CD4-positive, alpha-beta T cell treated with Interleukin-17A for 1 hour (primary cell): ENCODE measurements at regions not wholly inside any gene's neighbourhood (a gene's known extent, or its start where the extent isn't known, plus 50 kb on each side); places are given as distances from the start of the nearest gene placed in this dataset.
"Not testable (repeated sequence)": the region's sequence is repeated elsewhere in the genome, so short reads cannot be mapped to it uniquely, and the experiment has no call there.

Experiments used
- DNase-seq: peaks from one replicate; pipeline ENCODE4 v3.0.0-alpha.2; 2020

- no peak for DNase-seq
These were observed 201.6 kb downstream of the IPMK start for GRCh38 chr10:58066126-58066525.

DNA sequence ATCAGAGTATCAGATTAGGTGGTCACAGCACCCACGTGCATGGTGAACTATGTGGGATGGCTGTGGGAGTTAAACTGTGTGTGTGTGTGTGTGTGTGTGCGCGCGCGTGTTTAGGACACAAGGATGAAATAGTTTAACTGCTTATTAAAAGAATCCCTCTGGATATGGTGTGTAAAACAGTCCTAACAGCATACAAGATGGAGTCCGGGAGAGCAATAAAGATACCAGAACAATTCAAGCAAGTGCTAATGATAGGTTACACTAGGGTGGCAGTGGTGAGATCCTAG lies 202.2 kb downstream of the IPMK start:
- no peak for DNase-seq

- DNase-seq, result no peak
These were observed 202.8 kb downstream of the IPMK start for GRCh38 chr10:58064714-58065528.

DNA sequence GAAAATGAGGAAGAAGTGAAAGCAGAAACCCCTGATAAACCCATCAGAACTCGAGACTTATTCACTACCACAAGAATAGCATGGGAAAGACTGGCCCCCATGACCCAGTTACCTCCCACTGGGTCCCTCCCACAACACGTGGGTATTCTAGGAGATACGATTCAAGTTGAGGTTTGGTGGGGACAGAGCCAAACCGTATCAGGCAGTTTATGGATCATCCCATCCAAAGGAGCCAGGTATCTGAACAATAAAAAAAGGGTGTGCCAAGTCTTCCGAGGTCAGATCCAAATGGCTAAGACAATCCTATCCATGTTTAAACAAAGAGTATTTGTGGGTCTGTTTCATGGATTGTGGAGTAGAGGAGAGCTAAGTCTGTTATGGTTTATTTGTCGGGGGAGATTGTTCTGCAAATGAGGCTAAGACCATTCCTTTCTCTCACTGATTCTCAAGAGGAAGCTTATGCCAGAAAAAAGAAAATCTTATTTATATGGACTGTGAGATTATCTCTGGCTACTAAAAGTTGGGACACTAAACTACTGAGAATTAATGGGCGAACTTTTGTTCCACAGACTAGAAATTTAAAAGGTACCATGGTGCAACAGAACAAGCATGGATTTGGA lies 203.7 kb downstream of the IPMK start:
- DNase-seq, result no peak

- DNase-seq, result not testable (repeated sequence)
These were observed 209.0 kb downstream of the IPMK start for GRCh38 chr10:58058683-58059082.

- DNase-seq, result no peak
These were observed 212.8 kb downstream of the IPMK start for GRCh38 chr10:58054881-58055280.

DNA sequence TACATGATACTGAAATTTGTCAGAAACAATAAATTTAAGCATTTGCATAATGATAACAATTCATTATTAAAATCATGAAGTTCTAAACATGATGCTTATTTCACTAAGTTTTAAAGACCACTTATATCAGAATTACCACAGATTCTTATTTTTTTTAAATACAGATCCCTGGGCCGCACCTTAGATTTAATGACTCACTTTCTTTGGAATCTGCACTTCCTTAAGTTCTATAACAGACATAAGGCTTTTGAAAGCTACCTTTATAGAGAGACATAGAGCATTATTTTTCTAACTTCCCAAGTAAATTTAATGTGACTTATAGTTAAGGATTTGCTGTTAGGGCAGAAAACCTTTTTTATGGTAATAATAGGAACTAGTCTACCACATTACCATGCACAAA lies 214.9 kb downstream of the IPMK start:
- DNase-seq, result no peak

- no peak for DNase-seq
These were observed 217.1 kb downstream of the IPMK start for GRCh38 chr10:58050575-58050974.

- no peak for DNase-seq
These were observed 218.8 kb downstream of the IPMK start for GRCh38 chr10:58048936-58049335.

- DNase-seq, result no peak
These were observed 223.6 kb downstream of the IPMK start for GRCh38 chr10:58044072-58044471.

DNA sequence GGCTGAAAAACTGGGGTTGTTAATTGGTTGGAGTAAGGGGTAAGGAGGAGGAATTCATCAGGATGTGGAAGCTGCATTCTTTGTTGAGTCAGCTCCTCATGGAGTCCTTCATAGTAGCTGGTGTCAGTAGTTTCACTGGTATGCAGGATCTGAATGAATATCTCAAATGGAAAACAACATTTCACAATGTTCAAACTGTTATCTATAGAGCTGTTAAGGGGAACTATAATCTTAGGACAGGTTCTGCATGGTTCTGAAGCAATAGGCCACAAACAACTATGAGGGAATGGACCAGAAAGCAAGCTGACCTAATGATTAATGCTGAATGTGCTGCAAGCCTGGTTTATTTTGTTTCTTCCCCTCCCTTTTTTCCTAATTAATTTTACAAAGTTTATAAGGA lies 225.8 kb downstream of the IPMK start:
- DNase-seq, result no peak

- DNase-seq, result no peak
These were observed 237.5 kb downstream of the IPMK start for GRCh38 chr10:58030208-58030607.

DNA sequence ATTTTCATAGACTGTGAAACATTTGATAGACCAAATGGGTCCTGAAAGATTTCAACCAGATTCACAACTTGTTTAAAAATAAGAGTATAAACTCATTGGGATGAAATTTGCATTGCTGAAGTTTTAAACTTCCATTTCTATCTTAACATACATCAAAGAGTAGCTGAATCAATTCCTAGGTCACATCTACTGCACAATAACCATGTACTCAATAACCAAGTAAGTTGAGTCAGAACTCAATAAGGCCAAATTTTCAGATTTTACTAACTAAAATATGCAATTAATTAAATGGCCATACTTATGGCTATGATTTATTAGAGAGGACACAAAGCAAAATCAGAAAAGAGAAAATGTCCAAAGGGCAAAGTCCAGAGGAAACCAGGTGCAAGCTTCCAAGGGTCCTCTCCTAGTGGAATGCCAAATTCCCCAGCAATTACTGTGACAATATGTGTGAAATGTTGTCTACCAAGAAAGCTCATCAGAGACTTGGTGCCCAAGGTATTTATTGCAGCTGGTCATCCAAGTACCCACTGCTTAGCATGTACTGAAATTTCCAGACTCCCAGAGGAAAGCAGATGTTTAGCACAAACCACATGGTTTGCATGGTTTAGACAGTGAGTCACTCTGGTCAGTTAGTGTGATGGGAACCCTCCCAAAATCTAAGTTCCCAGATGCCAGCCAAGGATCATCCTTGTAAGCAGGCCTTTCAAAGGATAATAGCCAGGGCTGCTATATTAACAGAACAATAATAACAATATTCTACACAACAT lies 238.9 kb downstream of the IPMK start:
- DNase-seq, result no peak

- no peak for DNase-seq
These were observed 240.3 kb downstream of the IPMK start for GRCh38 chr10:58027426-58027825.

GRCh38 chr10:58026036-58026435 lies 241.7 kb downstream of the IPMK start:
- DNase-seq, result no peak

DNA sequence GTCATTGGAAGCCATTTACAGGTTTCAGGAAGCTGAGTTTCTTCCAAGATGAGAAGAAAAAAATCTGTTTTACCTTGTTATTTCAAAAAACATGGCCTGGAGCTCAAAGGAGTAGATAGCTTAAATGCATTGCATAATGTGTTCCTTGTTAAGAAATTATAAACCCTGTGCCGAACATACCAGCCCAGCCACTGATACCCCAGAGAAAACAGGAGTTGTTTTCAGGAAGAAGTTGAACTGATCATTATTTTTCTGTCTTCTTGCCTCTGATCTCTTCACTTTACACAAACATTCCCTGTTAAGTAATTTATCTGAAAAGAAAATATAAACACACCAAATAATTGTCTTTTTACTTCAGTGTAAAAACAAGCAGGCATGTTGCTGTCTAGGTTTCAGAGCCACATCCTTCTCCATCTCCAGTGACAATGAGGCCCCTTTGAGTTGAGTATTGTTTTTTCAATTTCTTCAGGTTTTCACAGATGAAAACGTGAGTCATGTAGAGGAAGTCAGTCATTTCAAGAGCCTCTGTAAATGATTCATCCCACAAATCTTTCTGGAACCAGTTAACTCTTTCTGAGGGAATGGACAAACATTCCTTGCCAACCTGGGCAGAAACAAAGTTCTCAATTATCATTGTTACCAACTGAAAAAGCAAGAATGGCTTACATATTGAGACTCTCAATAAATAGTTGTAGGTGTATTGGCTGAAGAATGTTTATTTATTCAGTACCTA lies 244.2 kb downstream of the IPMK start:
- no peak for DNase-seq

DNA sequence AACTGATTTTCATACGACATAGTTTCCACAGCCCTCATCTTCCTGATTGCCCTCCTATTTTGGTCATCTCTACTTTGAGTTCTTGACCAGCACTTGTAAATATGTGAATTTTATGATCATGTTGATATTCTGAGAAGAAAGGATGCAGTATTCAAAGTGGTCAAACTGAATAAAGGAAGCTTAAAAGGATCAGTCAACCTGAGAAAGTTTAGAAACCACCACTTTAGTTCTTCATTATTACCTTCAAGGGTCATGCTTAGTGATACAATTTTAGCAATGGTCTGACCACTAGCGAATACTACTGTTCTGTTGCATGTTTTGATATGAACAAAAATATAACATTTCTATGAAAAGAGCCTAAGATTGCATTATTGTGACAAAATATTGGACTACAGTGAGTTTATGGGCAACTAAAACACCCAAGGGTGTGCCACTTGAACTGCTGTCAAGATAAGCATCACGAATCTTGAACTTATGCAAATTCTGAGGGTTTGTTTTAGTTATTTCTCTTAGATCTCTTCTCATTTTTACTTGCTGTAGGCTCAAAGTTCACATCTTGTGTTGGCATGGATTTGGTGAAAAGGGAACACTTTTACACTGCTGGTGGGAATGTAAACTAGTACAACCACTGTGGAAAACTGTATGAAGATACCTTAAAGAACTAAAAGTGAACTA lies 247.7 kb downstream of the IPMK start:
- no peak for DNase-seq

DNA sequence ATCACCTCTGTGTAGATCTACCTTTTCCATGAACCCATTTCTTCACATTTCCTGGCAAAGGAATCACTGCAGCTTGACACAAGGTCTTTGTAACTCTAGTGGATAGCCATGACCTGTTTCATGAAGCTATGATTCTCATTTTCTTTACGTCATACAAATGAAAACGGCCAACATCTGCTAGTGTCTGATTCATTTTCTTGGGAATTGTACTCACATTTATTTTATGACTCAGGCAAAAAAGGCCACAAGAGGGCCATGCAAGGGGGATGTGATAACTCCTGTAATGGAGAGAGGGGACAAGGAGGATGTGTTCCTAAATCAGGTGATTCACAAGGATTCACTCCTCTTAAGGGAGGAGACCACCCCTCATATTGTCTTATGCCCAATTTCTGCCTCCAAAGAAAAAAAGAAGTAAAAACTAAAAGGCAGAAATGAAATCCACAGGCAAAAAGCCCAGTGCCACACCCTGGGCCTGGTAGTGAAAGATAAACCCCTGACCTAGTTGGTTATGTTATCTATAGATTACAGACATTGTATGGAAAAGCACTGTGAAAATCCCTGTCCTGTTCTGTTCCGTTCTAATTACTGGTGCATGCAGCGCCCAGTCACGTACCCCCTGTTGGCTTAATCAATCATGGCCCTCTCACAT lies 249.9 kb downstream of the IPMK start:
- DNase-seq, result no peak

DNA sequence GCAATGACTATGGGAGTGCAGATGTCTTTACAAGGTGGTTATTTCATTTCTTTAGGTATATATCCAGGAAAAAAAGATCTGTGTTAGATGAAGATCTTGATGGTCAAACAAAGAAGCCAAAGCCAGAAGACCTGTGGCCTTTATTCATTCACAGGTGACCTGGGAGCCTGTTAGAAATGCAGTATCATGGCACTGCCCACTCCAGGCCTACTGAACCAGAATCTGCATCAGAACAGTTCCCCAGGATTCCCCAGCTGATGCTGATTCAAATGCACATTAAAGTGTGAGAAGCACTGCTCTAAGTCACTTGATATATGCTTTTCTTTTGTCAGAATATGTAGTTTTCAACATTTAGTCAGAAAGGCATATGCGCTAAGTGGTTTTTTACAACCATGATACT lies 251.1 kb downstream of the IPMK start:
- DNase-seq, result no peak

DNA sequence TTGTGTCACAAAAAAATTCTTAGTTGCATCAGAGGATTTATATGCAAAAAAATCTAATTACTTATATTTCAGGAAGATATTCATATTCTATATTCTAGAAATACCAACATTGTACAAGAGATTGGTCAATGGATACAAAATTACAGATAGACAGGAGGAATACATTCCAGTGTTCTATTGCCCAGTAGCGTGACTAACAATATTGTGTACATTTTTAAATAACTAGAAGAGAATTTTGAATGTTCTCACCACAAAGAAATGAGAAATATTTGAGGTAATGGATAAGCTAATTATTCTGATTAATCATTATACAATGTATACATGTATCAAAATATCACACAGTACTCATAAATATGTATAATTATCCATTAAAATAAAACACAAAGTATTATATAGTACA lies 253.3 kb downstream of the IPMK start:
- DNase-seq, result no peak

DNA sequence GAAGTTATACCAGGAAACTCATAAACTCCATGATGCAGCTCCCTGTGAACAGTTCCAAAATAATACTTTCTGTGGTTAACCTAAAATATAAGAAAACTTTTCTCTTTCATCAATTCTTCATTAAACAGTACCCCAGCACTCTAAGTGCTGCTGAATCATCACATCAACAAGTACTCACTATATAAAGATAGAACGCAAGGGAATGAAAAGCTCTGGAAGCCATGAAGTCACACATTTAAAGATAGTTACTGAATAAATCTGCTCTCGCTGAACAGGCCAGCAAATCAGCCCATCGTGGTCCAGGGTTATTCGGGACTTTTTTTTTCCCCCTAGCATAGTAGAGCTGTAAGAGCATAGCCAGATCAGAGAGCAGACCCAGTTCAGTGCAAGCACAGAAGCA lies 254.3 kb downstream of the IPMK start:
- no peak for DNase-seq

DNA sequence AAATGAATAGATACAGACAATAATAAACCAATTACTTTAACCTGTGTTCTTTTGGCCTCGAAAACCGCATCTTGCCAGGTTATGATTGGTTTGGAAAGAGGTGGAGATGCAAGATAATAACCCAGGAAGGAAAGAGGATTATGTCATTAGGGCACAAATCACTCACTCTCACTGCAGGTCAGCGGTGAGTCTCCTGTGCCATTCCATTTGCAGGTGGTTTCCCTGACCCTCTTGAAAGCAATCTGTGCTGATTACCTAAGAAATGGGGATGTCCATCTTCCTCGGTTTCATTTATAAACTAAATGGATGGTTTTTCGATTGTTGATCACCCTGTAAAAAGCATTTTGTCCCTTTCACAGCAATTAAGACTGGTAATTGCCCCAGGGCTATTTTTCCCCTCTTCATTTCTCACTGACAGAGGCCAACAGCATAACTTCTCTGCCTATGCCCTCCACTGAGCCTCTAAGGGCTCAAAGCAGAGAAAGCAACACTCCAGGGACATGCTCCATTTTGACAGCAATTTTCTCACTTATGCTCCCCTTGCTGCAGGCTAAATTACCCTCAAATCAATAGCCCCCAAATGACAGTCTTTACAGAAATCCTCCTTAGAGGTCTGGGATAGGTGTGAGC lies 257.5 kb downstream of the IPMK start:
- no peak for DNase-seq
